ENCODE measurements at regions not wholly inside any gene's neighbourhood (a gene's known extent, or its start where the extent isn't known, plus 50 kb on each side); places are given as distances from the start of the nearest gene placed in this dataset.

GRCh38 chr3:74302969-74303368, 311.5 kb downstream of the CNTN3 start:
- H3K9me2 ChIP-seq: no peaks in the 10 kb centered on the region
- H2AFZ ChIP-seq (ENCODE audit: low read depth): no peak overlapping the region
- no peak for DNase-seq
- H3K27ac ChIP-seq (ENCODE audit: low read depth in 2 of 2, low read length in 1 of 2): no peak overlapping the region
- ChIA-PET POLR2A (no interaction called here), CTCF (no interaction called here)
- no peaks in the 10 kb centered on the region for H4K20me1 ChIP-seq (ENCODE audit: insufficient read depth)
- H3K27me3 ChIP-seq (ENCODE audit: insufficient read depth): no peaks in the 10 kb centered on the region
- TF ChIP-seq NRF1 (IDR thresholded peaks at IDR 0.05; ENCODE audit: low read depth, low read length) (no peak), RXRA (IDR thresholded peaks at IDR 0.05; ENCODE audit: borderline replicate concordance, low read depth) (no peak), GABPA (IDR thresholded peaks at IDR 0.05; ENCODE audit: low read depth) (no peak), SMC3 (IDR thresholded peaks at IDR 0.05; ENCODE audit: low read depth, low read length) (no peak), NFIC (IDR thresholded peaks at IDR 0.05; ENCODE audit: borderline replicate concordance) (no peak), RFX5 (IDR thresholded peaks at IDR 0.05; ENCODE audit: low read length) (no peak), EZH2phosphoT487 (IDR thresholded peaks at IDR 0.05; ENCODE audit: borderline replicate concordance, low read depth) (no peak), CTCF (IDR thresholded peaks at IDR 0.05) (no peak), USF2 (IDR thresholded peaks at IDR 0.05; ENCODE audit: borderline replicate concordance, low read depth, low read length) (no peak), TCF12 (IDR thresholded peaks at IDR 0.05) (no peak), PBX3 (IDR thresholded peaks at IDR 0.05) (no peak), MEF2A (IDR thresholded peaks at IDR 0.05; ENCODE audit: borderline replicate concordance, low read depth) (no peak), SIN3A (IDR thresholded peaks at IDR 0.05; ENCODE audit: borderline replicate concordance, low read depth, low read length) (no peak), RCOR1 (IDR thresholded peaks at IDR 0.05; ENCODE audit: low read length) (no peak), IRF3 (IDR thresholded peaks at IDR 0.05; ENCODE audit: low read depth, low read length) (no peak), FOSL2 (IDR thresholded peaks at IDR 0.05; ENCODE audit: borderline replicate concordance, low read depth) (no peak), ZBTB33 (IDR thresholded peaks at IDR 0.05; ENCODE audit: borderline replicate concordance, low read depth) (no peak), EP300 (IDR thresholded peaks at IDR 0.05; ENCODE audit: borderline replicate concordance in 1 of 2, low read depth in 1 of 2, low read length in 1 of 2) (no peak)
- H3F3A ChIP-seq (replicated peaks; ENCODE audit: insufficient read depth): no peaks in the 10 kb centered on the region
- H3K4me3 ChIP-seq (ENCODE audit: low read depth in 2 of 2, low read length in 1 of 2): no peak overlapping the region
- H3K9me3 ChIP-seq: no peaks in the 10 kb centered on the region
- no peaks in the 10 kb centered on the region for H3K36me3 ChIP-seq (replicated peaks in 1 of 2; ENCODE audit: control insufficient read depth in 1 of 2, insufficient read depth in 2 of 2, low read length in 1 of 2)
- 73% methylated on average over 1 of the region's 1 CpG for WGBS (ENCODE audit: low lambda C conversion rate)
- no peak overlapping the region for H3K4me2 ChIP-seq
- no peak overlapping the region for H3K9ac ChIP-seq
- peaks cover 0 to 12% of the 10 kb centered on the region in 2 experiments; a peak in 2 of 4 replicates for H3K4me1 ChIP-seq (ENCODE audit: control insufficient read depth in 1 of 2, insufficient read depth in 2 of 2, low read depth in 1 of 2, low read length in 1 of 2)
- H3K79me2 ChIP-seq (ENCODE audit: insufficient read depth): no peaks in the 10 kb centered on the region
